Loucy (cell line): ENCODE measurements at regions not wholly inside any gene's neighbourhood (a gene's known extent, or its start where the extent isn't known, plus 50 kb on each side); places are given as distances from the start of the nearest gene placed in this dataset.

ENCODE experiments used
- H2AFZ ChIP-seq: fragments of 200-600 bp; sonication (generic); 2 replicates; pipeline ENCODE4 v1.6.0; 2016; ENCODE audit warnings: antibody characterized with exemption, mild to moderate bottlenecking, low read length, moderate library complexity
- H3F3A ChIP-seq: fragments of 200-600 bp; 2 replicates; pipeline ENCODE4 v1.6.0; 2016; ENCODE audit warnings: antibody characterized with exemption, low read depth, mild to moderate bottlenecking
- H3K27me3 ChIP-seq: fragments of 200-600 bp; sonication (generic); 2 replicates; pipeline ENCODE4 v1.6.1; 2014; ENCODE audit warnings: low read length, mild to moderate bottlenecking; ENCODE audit not compliant: insufficient read depth, poor library complexity, severe bottlenecking
- H3K36me3 ChIP-seq: fragments of 200-600 bp; sonication (generic); 2 replicates; pipeline ENCODE4 v1.6.1; 2016; ENCODE audit warnings: low read length; ENCODE audit not compliant: insufficient read depth
- H3K4me1 ChIP-seq: fragments of 200-600 bp; sonication (generic); 2 replicates; pipeline ENCODE4 v1.5.1; 2014; ENCODE audit warnings: low read length, mild to moderate bottlenecking; ENCODE audit not compliant: insufficient read depth, poor library complexity, severe bottlenecking
- H3K4me2 ChIP-seq: fragments of 200-600 bp; sonication (generic); 2 replicates; pipeline ENCODE4 v1.6.0; 2014; ENCODE audit warnings: antibody characterized with exemption, low read length, low read depth, mild to moderate bottlenecking; ENCODE audit not compliant: poor library complexity, severe bottlenecking
- H3K4me3 ChIP-seq: fragments of 200-600 bp; sonication (generic); 2 replicates; pipeline ENCODE4 v1.5.1; 2014; ENCODE audit warnings: low read length, mild to moderate bottlenecking, mixed read lengths; ENCODE audit not compliant: poor library complexity, severe bottlenecking
- H3K79me2 ChIP-seq: fragments of 200-600 bp; sonication (generic); 2 replicates; pipeline ENCODE4 v1.6.1; 2014; ENCODE audit warnings: low read length; ENCODE audit not compliant: insufficient read depth
- H3K9ac ChIP-seq: fragments of 200-600 bp; sonication (generic); 2 replicates; pipeline ENCODE4 v1.6.0; 2014; ENCODE audit warnings: mild to moderate bottlenecking, low read depth, low read length, moderate library complexity; ENCODE audit not compliant: poor library complexity, severe bottlenecking
- H3K9me2 ChIP-seq: fragments of 200-600 bp; sonication (generic); replicated peaks from 2 replicates; pipeline ENCODE4 v1.6.1; 2016; ENCODE audit warnings: low read depth, low read length, mixed read lengths
- H3K9me3 ChIP-seq: fragments of 200-600 bp; sonication (generic); 2 replicates; pipeline ENCODE4 v1.6.1; 2014; ENCODE audit warnings: mild to moderate bottlenecking, antibody characterized with exemption, low read length, low read depth; ENCODE audit not compliant: insufficient read depth
- H4K20me1 ChIP-seq: fragments of 200-600 bp; sonication (generic); 2 replicates; pipeline ENCODE4 v1.6.0; 2014; ENCODE audit warnings: antibody characterized with exemption, low read length, mild to moderate bottlenecking; ENCODE audit not compliant: insufficient read depth, poor library complexity, severe bottlenecking
- EZH2phosphoT487 ChIP-seq: fragments of 200-600 bp; IDR thresholded peaks from 2 replicates; pipeline ENCODE4 v1.6.1; 2018; ENCODE audit warnings: antibody characterized with exemption, mild to moderate bottlenecking, moderate library complexity, borderline replicate concordance
- TF ChIP-seq, protein P1 (sequence below): fragments of 200-600 bp; sonication (generic); conservative IDR thresholded peaks from 2 replicates; pipeline ENCODE4 v1.5.1; 2014; ENCODE audit warnings: mild to moderate bottlenecking, antibody characterized with exemption, low read length

GRCh38 chr4:16329125-16329796 lies 103.0 kb upstream of the TAPT1 start:
- Histone ChIP-seq H3K9me2 (no peaks in the 10 kb centered on the region), H3F3A (no peaks in the 10 kb centered on the region), H3K4me2 (no peak overlapping the region), H3K4me1 (no peaks in the 10 kb centered on the region), H2AFZ (no peak overlapping the region), H3K9ac (no peak overlapping the region), H3K36me3 (no peaks in the 10 kb centered on the region), H3K27me3 (no peaks in the 10 kb centered on the region), H4K20me1 (no peaks in the 10 kb centered on the region), H3K79me2 (no peaks in the 10 kb centered on the region), H3K4me3 (no peak overlapping the region), H3K9me3 (no peaks in the 10 kb centered on the region)
- TF ChIP-seq EZH2phosphoT487, result no peak
- TF ChIP-seq, protein P1, sequence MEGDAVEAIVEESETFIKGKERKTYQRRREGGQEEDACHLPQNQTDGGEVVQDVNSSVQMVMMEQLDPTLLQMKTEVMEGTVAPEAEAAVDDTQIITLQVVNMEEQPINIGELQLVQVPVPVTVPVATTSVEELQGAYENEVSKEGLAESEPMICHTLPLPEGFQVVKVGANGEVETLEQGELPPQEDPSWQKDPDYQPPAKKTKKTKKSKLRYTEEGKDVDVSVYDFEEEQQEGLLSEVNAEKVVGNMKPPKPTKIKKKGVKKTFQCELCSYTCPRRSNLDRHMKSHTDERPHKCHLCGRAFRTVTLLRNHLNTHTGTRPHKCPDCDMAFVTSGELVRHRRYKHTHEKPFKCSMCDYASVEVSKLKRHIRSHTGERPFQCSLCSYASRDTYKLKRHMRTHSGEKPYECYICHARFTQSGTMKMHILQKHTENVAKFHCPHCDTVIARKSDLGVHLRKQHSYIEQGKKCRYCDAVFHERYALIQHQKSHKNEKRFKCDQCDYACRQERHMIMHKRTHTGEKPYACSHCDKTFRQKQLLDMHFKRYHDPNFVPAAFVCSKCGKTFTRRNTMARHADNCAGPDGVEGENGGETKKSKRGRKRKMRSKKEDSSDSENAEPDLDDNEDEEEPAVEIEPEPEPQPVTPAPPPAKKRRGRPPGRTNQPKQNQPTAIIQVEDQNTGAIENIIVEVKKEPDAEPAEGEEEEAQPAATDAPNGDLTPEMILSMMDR, result no peak

GRCh38 chr4:16322183-16322582 lies 95.9 kb upstream of the TAPT1 start:
- H3K4me1 ChIP-seq, result no peaks in the 10 kb centered on the region
- no peak overlapping the region for H3K4me3 ChIP-seq
- no peak overlapping the region for H3K4me2 ChIP-seq
- no peaks in the 10 kb centered on the region for H3K27me3 ChIP-seq
- no peaks in the 10 kb centered on the region for H4K20me1 ChIP-seq
- no peaks in the 10 kb centered on the region for H3F3A ChIP-seq
- no peaks in the 10 kb centered on the region for H3K79me2 ChIP-seq
- no peak overlapping the region for H2AFZ ChIP-seq
- no peaks in the 10 kb centered on the region for H3K36me3 ChIP-seq
- no peak overlapping the region for H3K9ac ChIP-seq
- no peaks in the 10 kb centered on the region for H3K9me2 ChIP-seq
- TF ChIP-seq, protein P1, result no peak
- no peak for TF ChIP-seq EZH2phosphoT487
- H3K9me3 ChIP-seq, result no peaks in the 10 kb centered on the region

DNA sequence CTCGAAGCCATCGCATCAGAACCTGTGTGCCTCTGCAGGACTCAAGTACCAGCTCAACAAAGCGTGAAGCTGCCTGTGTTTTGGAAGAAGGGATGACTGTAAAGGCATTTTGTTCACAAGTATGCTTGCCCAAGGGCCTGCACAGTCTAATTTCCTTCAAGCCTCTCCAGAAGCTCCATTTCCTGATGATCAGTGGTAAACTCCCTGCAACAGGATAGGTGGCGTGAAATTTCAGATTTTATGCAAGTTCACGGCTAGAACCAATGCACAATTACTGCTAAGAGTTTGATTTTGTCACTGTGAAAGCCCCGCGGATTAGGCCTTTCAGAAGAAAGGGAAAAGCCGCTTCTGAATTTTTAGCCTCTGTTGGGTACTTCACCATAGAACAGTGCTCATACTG lies 89.2 kb upstream of the TAPT1 start:
- Histone ChIP-seq H3K4me3 (no peak overlapping the region), H3K9me2 (no peaks in the 10 kb centered on the region), H4K20me1 (no peaks in the 10 kb centered on the region), H3K36me3 (no peaks in the 10 kb centered on the region), H3K4me1 (no peaks in the 10 kb centered on the region), H2AFZ (no peak overlapping the region), H3K4me2 (no peak overlapping the region), H3K9ac (no peak overlapping the region), H3K79me2 (no peaks in the 10 kb centered on the region), H3K9me3 (no peaks in the 10 kb centered on the region), H3F3A (no peaks in the 10 kb centered on the region), H3K27me3 (no peaks in the 10 kb centered on the region)
- TF ChIP-seq, protein P1, result no peak
- TF ChIP-seq EZH2phosphoT487, result no peak
